ENCODE measurements at regions not wholly inside any gene's neighbourhood (a gene's known extent, or its start where the extent isn't known, plus 50 kb on each side); places are given as distances from the start of the nearest gene placed in this dataset.

DNA sequence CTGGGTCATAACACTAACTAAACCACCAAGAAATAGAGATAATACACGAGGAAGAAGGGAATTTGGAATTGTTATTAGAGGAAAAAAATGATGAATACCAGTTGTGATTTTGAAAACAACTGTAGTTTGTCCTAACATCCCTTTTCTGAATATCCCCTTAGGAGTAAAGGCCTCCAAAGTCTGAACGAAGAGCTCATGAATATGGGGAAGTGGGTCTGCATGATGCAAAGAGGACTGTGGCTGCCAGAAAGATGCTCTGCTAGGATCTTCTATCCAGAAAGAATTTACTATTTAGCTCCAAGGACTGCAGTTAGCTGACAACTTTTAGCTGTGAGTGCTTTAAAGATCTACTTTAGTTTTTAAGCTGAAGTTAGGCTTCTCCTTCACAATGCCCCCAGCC lies 308.8 kb upstream of the HS3ST5 start (continued):
- TF ChIP-seq, protein P1, sequence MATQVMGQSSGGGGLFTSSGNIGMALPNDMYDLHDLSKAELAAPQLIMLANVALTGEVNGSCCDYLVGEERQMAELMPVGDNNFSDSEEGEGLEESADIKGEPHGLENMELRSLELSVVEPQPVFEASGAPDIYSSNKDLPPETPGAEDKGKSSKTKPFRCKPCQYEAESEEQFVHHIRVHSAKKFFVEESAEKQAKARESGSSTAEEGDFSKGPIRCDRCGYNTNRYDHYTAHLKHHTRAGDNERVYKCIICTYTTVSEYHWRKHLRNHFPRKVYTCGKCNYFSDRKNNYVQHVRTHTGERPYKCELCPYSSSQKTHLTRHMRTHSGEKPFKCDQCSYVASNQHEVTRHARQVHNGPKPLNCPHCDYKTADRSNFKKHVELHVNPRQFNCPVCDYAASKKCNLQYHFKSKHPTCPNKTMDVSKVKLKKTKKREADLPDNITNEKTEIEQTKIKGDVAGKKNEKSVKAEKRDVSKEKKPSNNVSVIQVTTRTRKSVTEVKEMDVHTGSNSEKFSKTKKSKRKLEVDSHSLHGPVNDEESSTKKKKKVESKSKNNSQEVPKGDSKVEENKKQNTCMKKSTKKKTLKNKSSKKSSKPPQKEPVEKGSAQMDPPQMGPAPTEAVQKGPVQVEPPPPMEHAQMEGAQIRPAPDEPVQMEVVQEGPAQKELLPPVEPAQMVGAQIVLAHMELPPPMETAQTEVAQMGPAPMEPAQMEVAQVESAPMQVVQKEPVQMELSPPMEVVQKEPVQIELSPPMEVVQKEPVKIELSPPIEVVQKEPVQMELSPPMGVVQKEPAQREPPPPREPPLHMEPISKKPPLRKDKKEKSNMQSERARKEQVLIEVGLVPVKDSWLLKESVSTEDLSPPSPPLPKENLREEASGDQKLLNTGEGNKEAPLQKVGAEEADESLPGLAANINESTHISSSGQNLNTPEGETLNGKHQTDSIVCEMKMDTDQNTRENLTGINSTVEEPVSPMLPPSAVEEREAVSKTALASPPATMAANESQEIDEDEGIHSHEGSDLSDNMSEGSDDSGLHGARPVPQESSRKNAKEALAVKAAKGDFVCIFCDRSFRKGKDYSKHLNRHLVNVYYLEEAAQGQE (IDR thresholded peaks at IDR 0.05; ENCODE audit: unreplicated experiment), result no peak
- no peak for TF ChIP-seq ZNF331 (CRISPR knock-in tag; IDR thresholded peaks at IDR 0.05; ENCODE audit: low read depth)
- no peak for TF ChIP-seq STAT1 (IDR thresholded peaks at IDR 0.05; ENCODE audit: unreplicated experiment)
- no peak for TF ChIP-seq NANOG (IDR thresholded peaks at IDR 0.05; ENCODE audit: borderline replicate concordance)
- TF ChIP-seq CTCF (conservative IDR thresholded peaks at IDR 0.05; ENCODE audit: low read depth in 2 of 2), result no peak
- TF ChIP-seq CREB1 (CRISPR knock-in tag; IDR thresholded peaks at IDR 0.05; ENCODE audit: low read depth), result no peak

- Histone ChIP-seq H3F3A (replicated peaks; ENCODE audit: low read depth) (no peaks in the 10 kb centered on the region), H3K27me3 (ENCODE audit: insufficient read depth) (no peaks in the 10 kb centered on the region), H3K9me2 (ENCODE audit: insufficient read depth) (no peaks in the 10 kb centered on the region), H4K20me1 (replicated peaks; ENCODE audit: insufficient read depth) (no peaks in the 10 kb centered on the region), H2AFZ (no peak overlapping the region), H3K36me3 (ENCODE audit: insufficient read depth) (no peaks in the 10 kb centered on the region), H3K27ac (ENCODE audit: low read depth) (no peak overlapping the region), H3K4me1 (ENCODE audit: insufficient read depth) (no peaks in the 10 kb centered on the region), H3K4me2 (no peak overlapping the region), H3K79me2 (replicated peaks; ENCODE audit: insufficient read depth) (no peaks in the 10 kb centered on the region), H3K4me3 (no peak overlapping the region)
- no peak for ATAC-seq
- H3K27ac Mint-ChIP-seq, result peak overlapping the region; percentile 58; the same call in 1 of the 2 replicates
- no peak for DNase-seq (ENCODE audit: low spot score)
- TF ChIP-seq STAT1 (IDR thresholded peaks at IDR 0.05; ENCODE audit: unreplicated experiment), result no peak
- TF ChIP-seq JUNB (IDR thresholded peaks at IDR 0.05; ENCODE audit: unreplicated experiment), result no peak
- no peak for TF ChIP-seq ZNF331 (CRISPR knock-in tag; IDR thresholded peaks at IDR 0.05; ENCODE audit: low read depth)
- TF ChIP-seq, protein P2, sequence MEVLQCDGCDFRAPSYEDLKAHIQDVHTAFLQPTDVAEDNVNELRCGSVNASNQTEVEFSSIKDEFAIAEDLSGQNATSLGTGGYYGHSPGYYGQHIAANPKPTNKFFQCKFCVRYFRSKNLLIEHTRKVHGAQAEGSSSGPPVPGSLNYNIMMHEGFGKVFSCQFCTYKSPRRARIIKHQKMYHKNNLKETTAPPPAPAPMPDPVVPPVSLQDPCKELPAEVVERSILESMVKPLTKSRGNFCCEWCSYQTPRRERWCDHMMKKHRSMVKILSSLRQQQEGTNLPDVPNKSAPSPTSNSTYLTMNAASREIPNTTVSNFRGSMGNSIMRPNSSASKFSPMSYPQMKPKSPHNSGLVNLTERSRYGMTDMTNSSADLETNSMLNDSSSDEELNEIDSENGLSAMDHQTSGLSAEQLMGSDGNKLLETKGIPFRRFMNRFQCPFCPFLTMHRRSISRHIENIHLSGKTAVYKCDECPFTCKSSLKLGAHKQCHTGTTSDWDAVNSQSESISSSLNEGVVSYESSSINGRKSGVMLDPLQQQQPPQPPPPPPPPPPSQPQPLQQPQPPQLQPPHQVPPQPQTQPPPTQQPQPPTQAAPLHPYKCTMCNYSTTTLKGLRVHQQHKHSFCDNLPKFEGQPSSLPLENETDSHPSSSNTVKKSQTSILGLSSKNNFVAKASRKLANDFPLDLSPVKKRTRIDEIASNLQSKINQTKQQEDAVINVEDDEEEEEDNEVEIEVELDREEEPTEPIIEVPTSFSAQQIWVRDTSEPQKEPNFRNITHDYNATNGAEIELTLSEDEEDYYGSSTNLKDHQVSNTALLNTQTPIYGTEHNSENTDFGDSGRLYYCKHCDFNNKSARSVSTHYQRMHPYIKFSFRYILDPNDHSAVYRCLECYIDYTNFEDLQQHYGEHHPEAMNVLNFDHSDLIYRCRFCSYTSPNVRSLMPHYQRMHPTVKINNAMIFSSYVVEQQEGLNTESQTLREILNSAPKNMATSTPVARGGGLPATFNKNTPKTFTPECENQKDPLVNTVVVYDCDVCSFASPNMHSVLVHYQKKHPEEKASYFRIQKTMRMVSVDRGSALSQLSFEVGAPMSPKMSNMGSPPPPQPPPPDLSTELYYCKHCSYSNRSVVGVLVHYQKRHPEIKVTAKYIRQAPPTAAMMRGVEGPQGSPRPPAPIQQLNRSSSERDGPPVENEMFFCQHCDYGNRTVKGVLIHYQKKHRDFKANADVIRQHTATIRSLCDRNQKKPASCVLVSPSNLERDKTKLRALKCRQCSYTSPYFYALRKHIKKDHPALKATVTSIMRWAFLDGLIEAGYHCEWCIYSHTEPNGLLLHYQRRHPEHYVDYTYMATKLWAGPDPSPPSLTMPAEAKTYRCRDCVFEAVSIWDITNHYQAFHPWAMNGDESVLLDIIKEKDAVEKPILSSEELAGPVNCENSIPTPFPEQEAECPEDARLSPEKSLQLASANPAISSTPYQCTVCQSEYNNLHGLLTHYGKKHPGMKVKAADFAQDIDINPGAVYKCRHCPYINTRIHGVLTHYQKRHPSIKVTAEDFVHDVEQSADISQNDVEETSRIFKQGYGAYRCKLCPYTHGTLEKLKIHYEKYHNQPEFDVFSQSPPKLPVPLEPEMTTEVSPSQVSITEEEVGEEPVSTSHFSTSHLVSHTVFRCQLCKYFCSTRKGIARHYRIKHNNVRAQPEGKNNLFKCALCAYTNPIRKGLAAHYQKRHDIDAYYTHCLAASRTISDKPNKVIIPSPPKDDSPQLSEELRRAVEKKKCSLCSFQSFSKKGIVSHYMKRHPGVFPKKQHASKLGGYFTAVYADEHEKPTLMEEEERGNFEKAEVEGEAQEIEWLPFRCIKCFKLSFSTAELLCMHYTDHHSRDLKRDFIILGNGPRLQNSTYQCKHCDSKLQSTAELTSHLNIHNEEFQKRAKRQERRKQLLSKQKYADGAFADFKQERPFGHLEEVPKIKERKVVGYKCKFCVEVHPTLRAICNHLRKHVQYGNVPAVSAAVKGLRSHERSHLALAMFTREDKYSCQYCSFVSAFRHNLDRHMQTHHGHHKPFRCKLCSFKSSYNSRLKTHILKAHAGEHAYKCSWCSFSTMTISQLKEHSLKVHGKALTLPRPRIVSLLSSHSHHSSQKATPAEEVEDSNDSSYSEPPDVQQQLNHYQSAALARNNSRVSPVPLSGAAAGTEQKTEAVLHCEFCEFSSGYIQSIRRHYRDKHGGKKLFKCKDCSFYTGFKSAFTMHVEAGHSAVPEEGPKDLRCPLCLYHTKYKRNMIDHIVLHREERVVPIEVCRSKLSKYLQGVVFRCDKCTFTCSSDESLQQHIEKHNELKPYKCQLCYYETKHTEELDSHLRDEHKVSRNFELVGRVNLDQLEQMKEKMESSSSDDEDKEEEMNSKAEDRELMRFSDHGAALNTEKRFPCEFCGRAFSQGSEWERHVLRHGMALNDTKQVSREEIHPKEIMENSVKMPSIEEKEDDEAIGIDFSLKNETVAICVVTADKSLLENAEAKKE (CRISPR knock-in tag; IDR thresholded peaks at IDR 0.05), result no peak
- no peak for TF ChIP-seq CTCF (conservative IDR thresholded peaks at IDR 0.05; ENCODE audit: low read depth in 2 of 2)
- no peak for TF ChIP-seq ZNF114 (CRISPR knock-in tag; IDR thresholded peaks at IDR 0.05)
- TF ChIP-seq CREB1 (CRISPR knock-in tag; IDR thresholded peaks at IDR 0.05; ENCODE audit: low read depth), result no peak
- no peak for TF ChIP-seq EZH2 (IDR thresholded peaks at IDR 0.05; ENCODE audit: low read depth, unreplicated experiment)
- no peak for TF ChIP-seq EZH2phosphoT487 (IDR thresholded peaks at IDR 0.05; ENCODE audit: unreplicated experiment)
- TF ChIP-seq NANOG (IDR thresholded peaks at IDR 0.05; ENCODE audit: borderline replicate concordance), result no peak
- H3K27me3 Mint-ChIP-seq (ENCODE audit: insufficient read depth, low read depth, poor library complexity), result peaks cover 2% of the 10 kb centered on the region
- no peaks in the 10 kb centered on the region for H3K9me3 Mint-ChIP-seq
- 0 out of 3 replicates have a peak, but pooled peaks cover 3% of the 10 kb centered on the region for H3K4me1 Mint-ChIP-seq
- H3K36me3 Mint-ChIP-seq (ENCODE audit: low read depth), result no peaks in the 10 kb centered on the region
- H3K4me3 Mint-ChIP-seq, result no peak overlapping the region
Observed at GRCh38 chr6:114650891-114651290, 308.1 kb upstream of the HS3ST5 start.

Data from GM23338 (cell line).